ENCODE measurements at regions not wholly inside any gene's neighbourhood (a gene's known extent, or its start where the extent isn't known, plus 50 kb on each side); places are given as distances from the start of the nearest gene placed in this dataset.

GRCh38 chr1:170789063-170789462 is 125.1 kb downstream of the PRRX1 start:
- CTCF ChIA-PET = no interaction called here
- no peak overlapping the region for H3K9ac ChIP-seq (ENCODE audit: low read depth, low read length)
- in situ Hi-C loops (cut with MboI; ENCODE audit: low sequenced_read_pairs) = no loop called here

More at GRCh38 chr1:170789063-170789462, 125.1 kb downstream of the PRRX1 start:
- Histone ChIP-seq H3K79me1 (ENCODE audit: low read depth in 1 of 2, low read length in 2 of 2) (no peaks in the 10 kb centered on the region), H3K4me2 (ENCODE audit: low read depth, low read length) (no peak overlapping the region), H3K4me1 (ENCODE audit: control insufficient read depth, insufficient read depth, low read length) (peaks cover 2% of the 10 kb centered on the region), H3K9me1 (ENCODE audit: insufficient read depth, low read length) (no peaks in the 10 kb centered on the region), H3K18ac (ENCODE audit: low read depth, low read length) (peak overlapping the region; percentile 53; the same call in 1 of the 2 replicates), H3K4ac (ENCODE audit: low read depth, low read length) (no peak overlapping the region), H3K9me3 (ENCODE audit: control insufficient read depth, insufficient read depth, low read length) (no peaks in the 10 kb centered on the region), H2AK9ac (replicated peaks; ENCODE audit: low read depth, low read length, poor library complexity) (no peak overlapping the region), H2AK5ac (ENCODE audit: low read depth, low read length) (no peak overlapping the region), H3K23ac (ENCODE audit: low read depth, low read length) (no peak overlapping the region), H3K36me3 (ENCODE audit: control insufficient read depth, insufficient read depth, low read length) (no peaks in the 10 kb centered on the region), H2BK15ac (ENCODE audit: low read depth, low read length) (no peak overlapping the region; the same call in 2 of the 3 replicates), H4K5ac (ENCODE audit: low read depth, low read length) (no peak overlapping the region), H4K8ac (ENCODE audit: low read depth in 2 of 2, low read length in 2 of 2) (no peak overlapping the region), H3K27me3 (ENCODE audit: control insufficient read depth, insufficient read depth, low read length) (no peaks in the 10 kb centered on the region), H4K91ac (ENCODE audit: insufficient read depth, low read depth, low read length) (no peak overlapping the region), H3K4me3 (ENCODE audit: insufficient read depth, low read depth, low read length) (no peak overlapping the region), H2BK120ac (ENCODE audit: low read depth, low read length) (no peak overlapping the region), H2AFZ (replicated peaks; ENCODE audit: low read length, poor library complexity) (no peak overlapping the region), H4K20me1 (ENCODE audit: insufficient read depth, low read length) (no peaks in the 10 kb centered on the region), H2BK5ac (ENCODE audit: low read depth, low read length, poor library complexity, severe bottlenecking) (no peak overlapping the region), H3K14ac (replicated peaks; ENCODE audit: low read depth, low read length) (no peak overlapping the region), H2BK20ac (ENCODE audit: low read depth, low read length) (no peak overlapping the region), H3K56ac (ENCODE audit: extremely low read depth, insufficient read depth, low read length) (no peak overlapping the region), H3K27ac (ENCODE audit: insufficient read depth, low read length) (no peak overlapping the region)
- no peak for ATAC-seq (ENCODE audit: low read depth)
- POLR2A ChIA-PET (ENCODE audit: unreplicated experiment) = no interaction called here
- no peak for DNase-seq
- no CpG with 5 or more reads among the region's 2 CpGs for WGBS, 2 experiments (ENCODE audit: extremely low coverage in 2 of 2, insufficient read length in 1 of 2)
- dilution Hi-C loops (cut with HindIII; ENCODE audit: low sequenced_read_pairs, unreplicated experiment) (no loop called here), intact Hi-C loops (cut with micrococcal nuclease) (no loop called here)
- TF ChIP-seq CHD1 (IDR thresholded peaks at IDR 0.05; ENCODE audit: low read depth, low read length) = no peak
- TF ChIP-seq POLR2A (IDR thresholded peaks at IDR 0.05; ENCODE audit: low read depth, low read length) = no peak
- no peak for TF ChIP-seq MAZ (IDR thresholded peaks at IDR 0.05; ENCODE audit: borderline replicate concordance, low read depth, low read length)
- no peak for TF ChIP-seq CEBPB (IDR thresholded peaks at IDR 0.05; ENCODE audit: low read depth, low read length)
- no peak for TF ChIP-seq BHLHE40 (IDR thresholded peaks at IDR 0.05; ENCODE audit: low read depth, low read length)
- TF ChIP-seq RFX5 (IDR thresholded peaks at IDR 0.05; ENCODE audit: low read depth, low read length) = no peak
- no peak for TF ChIP-seq NFE2L2 (IDR thresholded peaks at IDR 0.05; ENCODE audit: low read depth, low read length)
- no peak for TF ChIP-seq RCOR1 (IDR thresholded peaks at IDR 0.05; ENCODE audit: insufficient replicate concordance, low read length)
- no TSS peak for BruUV-seq (replicated peaks)
